ENCODE measurements at regions not wholly inside any gene's neighbourhood (a gene's known extent, or its start where the extent isn't known, plus 50 kb on each side); places are given as distances from the start of the nearest gene placed in this dataset.
"Not testable (repeated sequence)": the region's sequence is repeated elsewhere in the genome, so short reads cannot be mapped to it uniquely, and the experiment has no call there.

GRCh38 chr12:33636930-33637329 is 197.3 kb upstream of the SYT10 start:
- not testable (repeated sequence) for TF ChIP-seq KAT8 (CRISPR knock-in tag; IDR thresholded peaks at IDR 0.05); ZNF510 (CRISPR knock-in tag; IDR thresholded peaks at IDR 0.05; ENCODE audit: low read depth); ZNF687 (CRISPR knock-in tag; IDR thresholded peaks at IDR 0.05); SRSF4 (IDR thresholded peaks at IDR 0.05; ENCODE audit: low read depth, low read length, poor library complexity, severe bottlenecking); ATF3 (CRISPR knock-in tag; IDR thresholded peaks at IDR 0.05); CTCF (CRISPR knock-in tag; IDR thresholded peaks at IDR 0.05); ZEB1 (IDR thresholded peaks at IDR 0.05; ENCODE audit: insufficient replicate concordance, low read depth); ZNF350 (CRISPR knock-in tag; IDR thresholded peaks at IDR 0.05; ENCODE audit: borderline replicate concordance, low read depth); ZFP36 (IDR thresholded peaks at IDR 0.05; ENCODE audit: borderline replicate concordance, low read depth, low read length, partially characterized antibody); ETV5 (CRISPR knock-in tag; IDR thresholded peaks at IDR 0.05; ENCODE audit: borderline replicate concordance); USF2 (IDR thresholded peaks at IDR 0.05; ENCODE audit: low read depth, low read length); USF2 (CRISPR knock-in tag; IDR thresholded peaks at IDR 0.05; ENCODE audit: borderline replicate concordance); SRF (IDR thresholded peaks at IDR 0.05; ENCODE audit: low read depth, low read length); SOX6 (IDR thresholded peaks at IDR 0.05); SOX6 (CRISPR knock-in tag; IDR thresholded peaks at IDR 0.05)

Data from HepG2 (cell line).